ENCODE measurements at regions not wholly inside any gene's neighbourhood (a gene's known extent, or its start where the extent isn't known, plus 50 kb on each side); places are given as distances from the start of the nearest gene placed in this dataset.
A peak's percentile ranks its signal among the peaks of the same experiment; 100 is the strongest.
"Not testable (repeated sequence)": the region's sequence is repeated elsewhere in the genome, so short reads cannot be mapped to it uniquely, and the experiment has no call there.

DNA sequence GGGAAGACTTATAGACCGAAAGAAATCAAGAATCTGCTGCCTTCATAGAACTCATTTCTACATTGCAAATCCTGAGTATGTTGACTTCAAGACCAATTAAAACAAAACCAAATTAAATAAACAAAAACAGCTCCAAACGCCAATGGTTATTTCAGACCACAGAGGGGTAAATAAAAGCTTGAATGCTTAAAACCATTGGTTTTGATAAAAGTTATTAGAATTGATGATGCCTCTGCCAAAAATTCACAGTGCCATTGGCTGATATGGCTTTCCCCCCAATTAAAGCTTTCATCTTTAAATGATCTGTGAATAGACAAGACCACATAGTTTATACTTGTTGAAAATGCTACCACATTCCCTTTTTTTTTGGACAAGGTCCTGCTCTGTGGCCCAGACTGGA lies 188.5 kb downstream of the NFKBIZ start:
- no peak for DNase-seq

DNA sequence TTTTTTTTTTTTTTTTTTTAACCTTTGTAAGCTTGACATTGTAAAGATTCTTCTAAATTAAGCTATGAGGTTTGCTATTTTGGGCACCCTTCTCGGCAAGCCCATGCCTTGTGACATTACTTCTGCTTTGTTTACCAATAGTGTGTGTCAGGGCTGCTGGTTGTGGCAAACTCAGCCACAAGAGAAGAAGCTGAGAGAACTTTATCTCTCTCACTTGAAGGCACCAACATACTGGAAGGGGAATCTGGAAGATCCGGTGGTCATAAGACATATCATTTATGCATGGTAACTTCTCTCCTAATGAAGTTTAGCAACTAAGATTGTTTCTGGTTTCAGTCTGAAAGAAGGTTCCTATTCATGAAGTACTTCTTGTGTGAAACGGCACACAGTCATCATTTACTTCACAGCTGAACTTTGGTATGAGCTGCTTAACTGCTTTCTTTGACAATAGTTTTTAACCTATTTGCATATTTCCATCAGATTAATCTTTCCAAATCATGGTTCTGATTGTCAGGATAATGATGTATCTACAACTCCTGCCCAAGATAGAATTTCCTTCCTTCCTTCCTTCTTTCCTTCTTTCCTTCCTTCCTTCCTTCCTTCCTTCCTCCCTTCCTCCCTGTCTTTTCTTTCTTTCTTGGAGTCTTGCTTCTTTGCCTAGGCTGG lies 189.3 kb downstream of the NFKBIZ start:
- DNase-seq = peak; percentile 88

DNA sequence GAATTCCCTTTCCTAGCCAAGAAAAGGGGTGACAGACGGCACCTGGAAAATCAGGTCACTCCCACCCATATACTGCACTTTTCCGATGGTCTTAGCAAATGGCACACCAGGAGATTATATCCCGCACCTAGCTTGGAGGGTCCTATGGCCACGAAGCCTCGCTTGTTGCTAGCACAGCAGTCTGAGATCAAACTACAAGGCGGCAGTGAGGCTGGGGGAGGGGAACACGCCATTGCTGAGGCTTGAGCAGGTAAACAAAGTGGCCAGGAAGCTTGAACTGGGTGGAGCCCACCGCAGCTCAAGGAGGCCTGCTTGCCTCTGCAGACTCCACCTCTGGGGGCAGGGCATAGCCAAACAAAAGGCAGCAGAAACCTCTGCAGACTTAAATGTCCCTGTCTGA lies 190.8 kb downstream of the NFKBIZ start:
- not testable (repeated sequence) for DNase-seq

DNA sequence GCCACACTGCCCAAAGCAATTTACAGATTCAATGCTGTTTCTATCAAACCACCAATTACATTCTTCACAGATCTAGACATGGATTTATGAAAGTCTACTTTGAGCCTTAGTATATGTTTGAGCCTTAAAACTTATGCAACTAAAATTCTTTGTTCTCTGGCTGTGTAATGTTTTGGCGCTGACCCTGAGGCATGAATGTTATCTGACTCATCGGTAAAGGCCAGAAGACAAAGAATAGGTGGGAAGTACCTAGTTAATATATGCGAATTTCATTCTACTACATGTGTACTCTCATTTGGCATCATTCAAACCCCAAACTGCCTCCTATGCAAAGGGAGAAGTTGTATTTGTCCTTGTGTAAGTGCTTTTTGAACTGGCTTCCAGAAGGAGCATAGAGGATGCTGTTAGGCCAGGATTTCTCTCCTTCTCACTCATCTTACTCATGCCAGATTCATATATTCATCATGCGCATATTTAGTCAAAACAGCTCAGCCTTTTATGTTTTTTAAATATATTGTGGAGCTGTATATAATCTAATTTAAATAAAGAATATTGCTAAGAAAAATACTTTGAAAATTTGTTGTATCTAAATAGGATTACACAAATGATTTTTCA lies 204.2 kb downstream of the NFKBIZ start:
- DNase-seq = peak; percentile 17

DNA sequence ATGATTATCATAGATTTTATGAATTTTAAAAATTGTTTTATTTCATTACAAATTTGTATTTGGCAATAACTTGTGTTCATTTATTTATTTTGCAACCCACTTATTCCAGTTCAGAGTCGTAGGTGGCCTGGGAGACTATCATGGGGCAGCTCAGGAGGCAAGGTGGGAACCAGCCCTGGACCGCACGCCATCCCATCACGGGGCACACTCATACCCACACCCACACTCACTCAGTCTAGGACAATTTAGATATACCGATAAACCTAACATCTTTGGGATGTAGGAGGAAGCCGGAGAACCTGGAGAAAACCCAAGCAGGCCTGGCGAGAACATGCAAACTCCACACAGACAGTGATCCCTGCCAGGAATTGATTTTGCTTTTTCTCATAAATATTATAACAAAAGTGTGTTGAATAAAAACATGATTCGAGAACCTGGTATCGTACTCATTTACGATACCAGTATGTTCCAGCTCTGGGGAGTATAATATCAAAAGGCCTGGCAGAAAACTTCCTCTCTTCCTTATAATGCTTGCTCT lies 205.3 kb downstream of the NFKBIZ start:
- no peak for DNase-seq

DNA sequence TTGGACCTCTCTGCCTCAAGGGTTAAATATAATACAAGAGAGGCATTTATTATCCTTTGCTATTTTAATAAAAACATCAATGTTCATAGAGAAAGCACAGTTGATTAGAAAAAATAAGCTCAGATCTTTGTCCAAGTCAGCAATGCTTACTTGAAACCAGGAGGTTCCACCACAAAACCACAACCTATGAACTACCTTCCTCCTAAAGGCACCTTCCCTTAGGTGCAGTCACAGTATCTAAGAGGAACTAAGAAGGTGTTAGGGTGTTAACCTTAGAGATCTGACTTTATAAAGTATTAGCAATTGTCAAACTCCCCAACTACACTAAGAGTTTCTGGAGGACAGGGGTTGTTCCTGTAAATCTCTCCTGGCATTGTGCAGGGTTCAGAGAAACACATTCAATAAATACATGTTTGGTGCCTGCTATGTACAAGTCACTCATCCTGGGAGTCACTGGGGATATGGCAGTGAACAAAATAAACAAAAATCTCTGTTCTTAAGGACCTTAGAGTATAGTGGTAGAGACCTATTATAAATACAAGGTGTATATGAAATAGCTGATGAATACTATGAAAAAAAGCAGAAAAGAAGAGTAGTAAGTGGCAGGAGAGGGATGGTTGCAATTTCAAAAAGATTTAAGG lies 208.6 kb downstream of the NFKBIZ start:
- no peak for DNase-seq

DNA sequence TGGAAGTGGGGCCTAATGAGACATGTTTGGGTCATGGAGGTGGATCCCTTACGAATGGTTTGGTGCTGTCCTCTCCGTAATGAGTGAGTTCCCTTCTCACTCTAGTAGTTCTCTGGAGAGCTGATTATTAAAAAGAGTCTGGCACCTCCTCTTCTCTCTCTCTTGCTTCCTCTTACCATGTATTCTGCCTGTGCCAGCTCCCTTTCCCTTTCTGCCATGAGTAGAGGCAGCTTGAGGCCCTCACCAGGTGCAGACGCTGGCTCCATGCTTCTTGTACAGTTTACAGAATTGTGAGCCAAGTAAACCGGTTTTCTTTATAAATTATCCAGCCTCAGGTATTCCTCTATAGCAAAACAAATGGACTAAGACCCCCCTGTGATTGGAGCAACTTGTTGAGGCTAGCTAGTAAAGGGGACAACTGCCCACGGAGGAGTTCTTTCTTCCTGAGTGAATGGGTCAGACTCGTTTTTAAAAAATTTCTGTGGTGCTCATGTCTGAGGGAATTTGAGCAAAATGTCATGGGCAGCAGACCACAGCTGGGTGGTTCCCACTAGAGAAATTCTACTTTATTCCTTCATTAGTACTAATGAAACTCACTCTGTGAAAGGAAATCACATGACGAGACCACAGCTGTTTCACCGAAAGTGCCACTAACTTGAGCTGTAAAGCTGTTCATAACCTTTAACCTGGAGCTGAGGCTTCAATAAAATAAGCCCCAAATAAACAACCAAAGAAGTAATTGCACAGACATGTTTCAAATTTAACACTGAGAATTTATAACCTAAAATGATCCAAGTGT lies 210.0 kb downstream of the NFKBIZ start:
- peak; percentile 14 for DNase-seq

DNA sequence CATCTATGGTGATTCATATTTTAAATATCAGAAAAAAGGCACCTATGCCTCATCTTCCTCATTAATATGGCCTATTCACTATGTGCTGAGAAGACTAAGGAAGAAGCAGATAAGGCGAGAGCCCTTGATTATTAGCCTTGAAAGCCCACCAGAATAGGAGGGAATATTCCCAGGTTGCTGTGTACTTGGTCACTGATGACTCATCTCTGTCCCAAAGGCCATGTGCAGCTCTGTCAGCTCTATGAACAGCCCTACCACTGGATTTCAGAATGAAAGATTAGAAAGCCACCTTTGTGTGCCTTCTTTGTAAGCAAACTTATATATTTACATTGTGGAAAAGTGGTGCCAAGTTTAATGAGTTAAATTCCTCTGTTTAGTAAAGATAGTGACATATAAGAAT lies 211.5 kb downstream of the NFKBIZ start:
- DNase-seq = peak; percentile 19

DNA sequence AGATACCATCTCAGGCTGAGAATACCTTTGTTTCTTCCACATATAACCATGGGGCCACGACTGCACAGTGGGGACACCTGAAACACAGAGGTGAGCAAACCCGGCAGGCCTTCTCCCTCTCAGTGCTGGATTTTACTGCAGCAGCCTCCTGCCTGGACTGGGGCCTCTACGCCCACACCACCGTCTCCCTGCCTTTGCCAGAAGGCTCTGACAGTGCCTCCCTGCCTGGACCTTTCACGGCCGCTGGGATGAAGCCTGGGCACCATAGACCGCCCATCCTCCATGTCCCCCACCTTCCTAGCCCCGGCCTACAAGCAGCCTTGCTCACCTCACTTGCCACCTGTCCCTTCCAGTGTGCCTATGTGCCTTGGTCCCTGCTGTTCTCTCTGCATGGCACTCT lies 214.3 kb downstream of the NFKBIZ start:
- DNase-seq = no peak

DNA sequence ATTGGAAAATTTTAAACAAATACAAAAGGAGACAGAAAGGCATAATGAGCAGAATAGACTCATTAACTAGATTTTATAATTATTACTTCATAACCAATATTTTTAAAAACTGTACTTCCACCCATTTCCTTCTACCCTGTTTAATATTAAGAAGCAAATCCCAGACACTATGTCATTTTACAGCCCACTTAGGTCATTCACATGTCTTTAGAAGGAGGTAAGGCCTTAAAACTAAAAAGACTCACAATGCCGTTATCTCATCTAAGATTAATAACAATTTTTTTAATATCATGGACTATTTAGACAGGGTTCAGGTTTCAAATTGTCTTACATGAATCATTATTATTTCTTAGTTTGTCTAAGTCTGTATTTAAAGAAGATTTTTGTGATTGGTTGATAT lies 217.2 kb downstream of the NFKBIZ start:
- no peak for DNase-seq

DNA sequence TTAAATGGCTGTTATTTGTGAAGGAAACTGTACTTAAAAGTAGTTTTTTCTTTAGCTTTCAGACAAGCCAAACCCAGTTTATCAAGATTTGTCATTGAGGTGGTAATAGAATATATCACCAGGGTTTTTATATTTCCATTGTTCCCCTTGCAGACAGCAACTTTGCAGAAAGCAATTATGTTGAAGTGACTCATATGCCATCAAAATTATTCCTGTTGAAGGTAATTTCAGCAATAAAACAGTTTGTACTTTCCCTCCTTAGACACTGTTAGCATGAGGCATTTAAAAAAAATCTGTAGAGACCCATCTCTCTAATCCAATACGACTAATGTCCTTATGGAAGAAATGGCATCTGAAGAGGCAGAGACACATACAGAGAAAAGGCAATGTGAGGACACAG lies 219.0 kb downstream of the NFKBIZ start:
- no peak for DNase-seq

DNA sequence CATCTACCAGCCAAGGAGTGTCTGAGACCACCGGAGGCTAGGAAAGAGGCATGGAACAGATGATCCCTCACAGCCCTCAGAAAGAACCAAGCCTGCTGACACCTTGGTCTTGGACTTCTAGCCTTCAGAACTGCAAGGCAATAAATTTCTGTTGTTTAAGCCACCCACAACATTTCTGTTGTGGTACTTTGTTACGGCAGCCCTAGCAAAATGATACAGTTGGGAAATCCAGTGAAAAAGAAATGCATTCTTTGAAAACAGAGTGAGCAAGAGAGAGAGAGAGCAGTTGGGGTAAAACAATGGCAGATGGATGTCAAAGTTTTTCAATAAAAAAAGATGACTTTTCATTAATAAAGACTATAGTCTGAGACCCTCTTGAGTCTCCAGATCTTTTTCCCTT lies 219.4 kb downstream of the NFKBIZ start:
- no peak for DNase-seq

DNA sequence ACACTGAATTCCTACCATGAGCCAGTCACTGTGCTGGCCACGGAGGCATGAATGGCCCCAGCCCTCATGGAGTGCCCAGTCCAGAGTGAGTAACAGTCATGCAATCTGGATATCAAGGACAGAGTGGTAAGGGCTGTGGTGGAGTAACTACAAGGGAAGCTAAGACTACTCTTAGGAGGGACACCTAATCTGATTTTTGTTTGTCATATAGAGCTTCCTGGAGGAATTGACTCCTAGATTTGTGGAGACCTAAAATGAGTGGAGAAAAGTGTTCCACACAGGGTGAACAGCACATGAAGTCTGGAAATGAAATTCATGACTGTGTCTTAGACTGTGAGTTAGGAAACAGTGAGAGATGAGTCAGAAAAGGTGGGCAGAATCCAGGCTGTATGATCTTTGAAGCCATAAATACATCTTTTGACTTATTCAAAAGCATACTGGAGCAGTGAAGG lies 219.9 kb downstream of the NFKBIZ start:
- DNase-seq = peak; percentile 35

DNA sequence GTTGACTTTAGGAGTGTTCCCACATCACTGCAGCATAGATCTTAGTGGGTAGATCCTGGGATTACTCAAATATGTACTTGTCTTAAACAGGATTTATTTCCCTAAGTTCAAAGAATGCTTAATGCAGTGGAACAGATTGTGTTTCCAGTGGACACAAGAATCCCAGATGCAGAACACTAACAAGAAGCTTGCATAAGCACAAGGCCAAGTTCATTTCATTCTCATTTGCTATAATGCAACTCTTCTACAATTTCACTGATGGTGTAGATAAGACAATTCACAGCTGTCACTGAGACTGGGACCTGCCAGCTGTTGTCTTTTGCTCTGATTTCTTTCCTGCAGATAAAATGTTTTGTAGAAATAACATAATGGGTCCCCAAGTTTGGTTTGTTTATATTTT lies 225.6 kb downstream of the NFKBIZ start:
- DNase-seq = no peak

DNA sequence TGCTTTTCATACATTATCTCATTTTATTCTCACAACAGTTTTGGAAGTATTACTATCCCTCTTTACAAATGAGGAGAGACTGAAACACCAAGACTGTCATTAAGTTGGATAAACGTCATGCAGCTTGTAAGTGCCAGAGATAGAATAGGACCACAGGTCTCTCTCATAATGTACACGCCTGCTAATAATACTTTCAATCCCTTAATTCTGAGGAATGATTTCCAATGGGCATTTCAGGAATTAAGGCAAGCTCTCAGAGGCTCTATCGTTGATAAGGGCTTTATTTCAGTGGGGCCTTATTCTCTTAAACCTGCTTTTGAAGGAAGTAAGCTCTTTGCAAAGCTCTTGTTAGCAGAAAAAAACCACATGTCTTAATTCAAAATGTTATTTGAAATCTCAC lies 229.1 kb downstream of the NFKBIZ start:
- DNase-seq = no peak

DNA sequence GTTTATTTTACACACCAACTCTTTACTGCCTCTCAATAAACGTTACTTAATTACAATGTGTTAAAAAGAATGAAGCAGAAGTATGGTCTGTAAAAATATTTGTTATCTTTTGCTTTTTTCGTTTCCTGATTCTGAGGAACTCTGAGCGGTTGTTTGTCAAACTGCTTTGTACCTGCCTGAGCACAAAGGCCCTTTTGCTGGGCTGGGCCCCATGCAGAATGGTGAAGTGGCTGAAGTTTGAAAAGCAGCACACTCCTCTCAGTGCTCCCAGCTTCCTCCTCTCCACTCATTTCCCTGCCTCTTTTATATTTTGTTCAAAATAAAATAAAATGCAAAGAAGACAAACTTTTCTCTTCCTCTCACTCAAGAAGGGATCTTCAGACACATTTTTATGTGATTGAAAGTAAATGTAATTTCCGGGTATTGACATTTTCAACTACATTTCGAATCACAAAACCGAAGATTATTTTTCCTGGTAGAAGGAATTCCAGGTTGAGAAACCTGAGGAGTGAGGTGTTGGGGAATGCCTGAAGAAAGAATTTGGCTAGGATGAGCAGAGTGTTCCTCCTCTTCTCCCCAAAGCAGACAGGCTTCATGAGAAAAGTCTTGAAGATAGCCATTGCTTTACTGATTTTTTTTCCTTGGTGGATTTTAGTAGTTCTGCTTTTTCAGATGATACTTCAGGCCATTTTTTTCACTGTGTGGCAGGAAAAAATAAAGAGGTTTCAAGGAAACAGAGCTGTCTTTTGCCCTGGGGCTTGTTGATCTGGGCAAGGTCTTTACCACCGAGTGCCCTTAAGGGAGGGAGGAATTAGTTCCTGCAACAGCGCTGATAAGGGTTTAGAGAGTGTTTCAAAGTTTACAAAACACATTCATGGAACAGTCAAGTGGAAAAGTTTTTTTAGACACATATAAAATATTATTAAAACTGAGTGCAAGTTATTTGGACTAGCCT lies 229.8 kb downstream of the NFKBIZ start:
- no peak for DNase-seq

DNA sequence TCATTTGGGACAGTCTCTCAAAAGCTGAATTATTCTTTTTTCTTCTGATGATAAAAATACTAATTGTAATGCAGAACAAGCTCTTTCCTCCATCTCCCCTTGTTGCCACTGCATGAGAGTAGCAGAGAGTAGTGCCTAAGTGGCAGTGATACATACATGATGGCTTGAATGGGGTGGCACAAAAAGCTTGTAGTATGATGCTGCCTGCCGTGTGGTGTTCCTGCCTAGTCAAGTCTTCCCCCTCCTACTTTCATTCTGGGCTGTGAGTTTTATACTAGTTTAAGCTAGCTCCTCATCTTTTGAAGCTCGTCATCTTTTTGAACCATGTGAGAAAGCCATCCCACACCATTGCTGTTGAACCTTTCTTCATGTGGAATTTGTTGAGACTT lies 230.5 kb downstream of the NFKBIZ start:
- no peak for DNase-seq

DNA sequence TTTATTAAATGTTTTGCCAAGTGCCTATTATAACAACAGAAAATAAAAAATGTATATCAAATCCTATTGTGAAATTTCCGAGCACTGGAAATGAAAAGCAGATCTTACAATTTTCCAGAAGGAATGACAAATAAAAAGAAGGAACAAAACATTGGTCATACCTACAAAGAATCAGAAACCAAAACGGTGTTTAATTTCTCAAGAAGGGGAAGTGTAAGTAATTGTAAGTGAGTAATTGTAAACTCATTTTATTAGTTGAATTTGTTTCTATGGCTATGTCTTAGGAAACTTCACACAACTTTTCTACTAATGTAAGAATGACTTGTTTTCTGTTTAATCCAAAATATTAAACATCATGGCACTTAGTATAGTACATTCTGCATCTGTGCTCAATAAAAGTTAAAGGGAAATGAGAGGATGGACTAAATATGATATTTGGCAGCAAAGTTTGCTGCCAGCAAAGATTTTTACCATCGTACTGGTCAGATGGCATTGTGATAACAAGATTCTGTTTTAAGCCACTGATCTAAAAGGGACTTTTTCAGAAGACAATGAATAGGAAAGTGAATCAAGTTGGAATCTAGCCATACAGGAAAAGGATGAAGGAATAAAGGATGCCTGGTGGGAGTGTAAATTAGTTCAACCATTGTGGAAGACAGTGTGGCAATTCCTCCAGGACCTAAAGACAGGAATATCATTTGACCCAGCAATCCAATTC lies 232.4 kb downstream of the NFKBIZ start:
- DNase-seq = peak; percentile 74

DNA sequence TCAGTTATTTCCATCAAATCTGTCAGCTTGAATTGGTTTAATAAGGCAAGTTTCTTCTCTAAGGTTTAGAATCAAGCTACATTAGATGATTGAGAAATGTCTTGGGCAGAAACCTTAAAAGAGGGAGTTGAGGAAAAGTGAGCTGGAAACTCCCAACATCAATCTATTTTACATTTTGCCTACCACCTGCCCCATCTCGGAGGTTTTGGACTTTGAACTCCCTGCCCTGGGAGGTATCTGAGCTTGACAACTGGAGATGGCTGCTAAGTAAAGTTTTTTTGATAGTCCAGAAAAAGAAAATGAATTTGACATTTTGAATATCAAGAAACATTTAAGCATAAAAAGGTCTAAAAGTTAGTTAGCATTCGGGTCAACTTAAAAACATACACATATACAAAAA lies 234.2 kb downstream of the NFKBIZ start:
- no peak for DNase-seq

DNA sequence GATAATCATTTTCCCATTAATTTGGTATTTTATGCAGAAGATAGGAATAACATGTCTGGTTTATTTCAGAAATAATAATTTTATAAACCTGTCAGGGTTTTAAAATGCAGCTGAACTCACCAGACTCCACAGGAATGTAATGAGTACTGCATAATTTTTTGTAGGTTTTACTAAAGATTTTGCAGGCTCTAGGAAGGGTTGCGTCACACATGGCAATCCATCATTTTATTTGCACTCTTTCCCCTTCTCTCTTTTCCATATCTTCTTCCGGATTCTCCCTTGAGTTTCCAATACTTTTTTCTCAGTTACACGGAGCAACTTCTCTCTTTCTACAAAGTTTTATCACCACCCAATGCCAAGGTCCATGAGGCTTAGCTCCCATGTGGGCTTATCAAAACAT lies 234.7 kb downstream of the NFKBIZ start:
- no peak for DNase-seq

DNA sequence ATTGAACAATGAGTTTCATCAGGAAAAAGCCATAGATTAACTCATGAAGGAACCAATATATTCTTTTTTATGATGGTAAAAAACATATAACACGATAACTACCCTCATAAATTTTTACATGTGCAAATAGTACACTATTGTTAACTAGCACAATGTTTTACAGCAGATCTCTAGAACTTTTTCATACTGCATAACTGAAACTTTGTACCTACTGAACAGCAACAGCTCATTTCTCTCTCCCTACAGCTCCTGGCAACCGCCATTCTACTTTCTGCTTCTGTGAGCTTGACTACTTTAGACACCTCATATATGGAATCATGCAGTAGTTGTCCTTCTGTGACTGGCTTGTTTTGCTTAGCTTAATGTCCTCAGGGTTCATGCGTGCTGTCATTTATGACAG lies 235.4 kb downstream of the NFKBIZ start:
- DNase-seq = no peak

All from inflammatory macrophage treated with lipopolysaccharide for 4 hours (primary cell).